Stimulated activated naive CD8-positive, alpha-beta T cell treated with anti-CD3 and anti-CD28 coated beads, Interleukin-15, amount 100 ng/mL, for 72 hours (primary cell): ENCODE measurements at regions not wholly inside any gene's neighbourhood (a gene's known extent, or its start where the extent isn't known, plus 50 kb on each side); places are given as distances from the start of the nearest gene placed in this dataset.

Experiments
- ATAC-seq: fragments of 150-1000 bp; cut with Tn5 transposase; 2 replicates; pipeline ENCODE4 v1.10.0; 2021; ENCODE audit warnings: mild to moderate bottlenecking, moderate library complexity
- DNase-seq, 2 donors: peaks; one replicate each; pipeline ENCODE4 v3.0.0; 2021 to 2022
- H3K27ac Mint-ChIP-seq, 2 donors: one replicate each; pipeline ENCODE4 v1.8.0; 2022; ENCODE audit warnings: mild to moderate bottlenecking in 2 of 2, mixed read lengths in 2 of 2, moderate library complexity in 2 of 2
- H3K27me3 Mint-ChIP-seq: one replicate; pipeline ENCODE4 v1.8.0; 2022; ENCODE audit warnings: mixed read lengths
- H3K4me1 Mint-ChIP-seq: one replicate; pipeline ENCODE4 v1.8.0; 2022; ENCODE audit warnings: mild to moderate bottlenecking, mixed read lengths
- H3K4me3 Mint-ChIP-seq, 2 donors: one replicate each; pipeline ENCODE4 v1.8.0; 2022; ENCODE audit warnings: mild to moderate bottlenecking in 2 of 2, mixed read lengths in 2 of 2, moderate library complexity in 1 of 2
- H3K9me3 Mint-ChIP-seq, 2 donors: one replicate each; pipeline ENCODE4 v1.8.0; 2022; ENCODE audit warnings: mixed read lengths in 2 of 2

- DNase-seq, result no peak
- Mint-ChIP-seq H3K9me3 (no peaks in the 10 kb centered on the region), H3K4me3 (no peak overlapping the region), H3K4me1 (peaks cover 7% of the 10 kb centered on the region), H3K27ac (no peak overlapping the region), H3K27me3 (peaks cover 76% of the 10 kb centered on the region)
- no peak for ATAC-seq
These were observed 61.2 kb upstream of the GLI2 start for GRCh38 chr2:120674246-120675170.

DNA sequence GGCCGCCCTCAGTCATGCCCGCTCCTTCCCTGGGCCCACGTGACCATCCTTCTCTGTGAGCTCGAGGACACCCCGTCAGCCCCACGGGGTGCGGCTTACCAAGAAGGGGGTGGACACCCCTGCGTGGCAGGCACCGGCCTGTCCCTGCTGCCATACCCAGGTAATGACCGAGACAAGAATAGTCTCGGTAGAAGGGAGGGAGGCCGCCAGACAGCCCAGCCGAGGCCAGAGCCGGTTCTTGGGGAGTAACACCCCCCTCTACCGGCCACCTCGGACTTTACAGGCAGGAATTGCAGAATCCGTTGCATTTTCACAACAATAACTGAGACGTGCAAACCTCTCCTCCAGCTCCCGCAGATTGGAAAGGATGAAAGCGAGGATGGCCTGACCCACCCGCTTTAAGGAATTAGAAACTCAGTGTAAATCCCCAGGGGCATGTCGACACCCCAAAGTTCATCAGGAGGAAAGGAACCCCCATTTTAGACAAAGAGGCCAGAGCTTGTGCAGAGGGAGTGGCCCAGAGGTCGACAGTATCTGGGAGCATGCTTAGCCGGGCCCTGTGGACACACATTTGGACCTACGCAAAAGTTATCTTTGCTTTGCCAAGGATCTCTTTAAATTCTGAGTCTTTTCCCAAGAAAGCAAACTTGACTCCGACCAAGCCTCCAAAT is 60.1 kb upstream of the GLI2 start:
- DNase-seq (peak; percentile 34 to 42), ATAC-seq (peak; percentile 36)
- Mint-ChIP-seq H3K4me3 (no peak overlapping the region), H3K4me1 (no peaks in the 10 kb centered on the region), H3K27ac (no peak overlapping the region), H3K9me3 (no peaks in the 10 kb centered on the region), H3K27me3 (peaks cover 66% of the 10 kb centered on the region)

DNA sequence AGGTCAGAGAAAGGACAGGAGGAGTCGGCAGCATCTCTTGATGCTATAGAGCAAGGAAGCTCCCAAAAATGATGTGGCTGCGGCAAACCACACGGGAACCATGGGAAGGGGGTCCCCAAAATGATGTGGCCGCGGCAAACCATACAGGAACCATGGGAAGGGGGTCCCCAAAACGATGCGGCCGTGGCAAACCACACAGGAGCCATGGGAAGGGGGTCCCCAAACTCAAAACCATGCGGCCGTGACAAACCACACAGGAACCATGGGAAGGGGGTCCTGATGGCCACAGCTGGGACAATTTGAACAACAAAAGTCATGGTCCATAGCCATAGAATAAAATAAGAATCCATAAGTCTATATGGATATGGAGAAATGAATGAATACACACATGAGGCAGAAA is 58.4 kb upstream of the GLI2 start:
- Mint-ChIP-seq H3K27me3 (peaks cover 61% of the 10 kb centered on the region), H3K4me1 (no peaks in the 10 kb centered on the region), H3K9me3 (no peaks in the 10 kb centered on the region), H3K4me3 (no peak overlapping the region), H3K27ac (no peak overlapping the region)
- no peak for DNase-seq
- no peak for ATAC-seq

DNA sequence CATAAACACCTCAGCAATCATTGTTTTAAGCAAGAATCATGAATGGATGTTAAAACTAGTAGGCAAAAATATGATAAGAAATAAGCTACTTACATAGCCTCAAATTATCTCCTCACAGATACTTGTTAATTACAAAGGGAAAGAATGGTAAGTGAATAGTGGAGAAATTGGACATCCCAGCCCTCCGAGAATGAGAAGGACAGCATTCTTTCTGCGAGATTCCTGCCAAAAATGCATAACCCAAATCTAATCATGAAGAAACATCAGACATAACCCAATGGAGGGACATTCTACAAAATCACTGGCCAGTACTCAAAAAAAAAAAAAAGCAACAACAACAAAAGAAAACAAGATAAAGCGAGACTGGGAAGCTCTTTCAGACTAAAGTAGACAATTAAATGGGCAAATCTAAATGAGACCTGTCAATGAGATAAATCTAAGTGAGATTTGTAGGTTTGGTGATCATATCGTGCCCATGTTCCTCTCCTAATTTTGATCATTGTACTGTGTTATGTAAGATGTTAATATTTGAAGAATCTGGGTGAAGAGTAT is 57.9 kb upstream of the GLI2 start:
- Mint-ChIP-seq H3K27me3 (peaks cover 58% of the 10 kb centered on the region), H3K27ac (peak overlapping the region in 1 of 2 donors; percentile 19), H3K4me1 (no peaks in the 10 kb centered on the region), H3K9me3 (no peaks in the 10 kb centered on the region), H3K4me3 (no peak overlapping the region)
- ATAC-seq (no peak), DNase-seq (no peak)

GRCh38 chr2:120678251-120678650 is 57.4 kb upstream of the GLI2 start:
- Mint-ChIP-seq H3K27ac (no peak overlapping the region), H3K4me3 (no peak overlapping the region), H3K9me3 (no peaks in the 10 kb centered on the region), H3K27me3 (peaks cover 53% of the 10 kb centered on the region), H3K4me1 (no peaks in the 10 kb centered on the region)
- no peak for ATAC-seq
- DNase-seq, result no peak

- DNase-seq, result no peak
- H3K9me3 Mint-ChIP-seq, result no peaks in the 10 kb centered on the region
- ATAC-seq, result no peak
- peaks cover 46% of the 10 kb centered on the region for H3K27me3 Mint-ChIP-seq
- H3K27ac Mint-ChIP-seq, result no peak overlapping the region
- H3K4me1 Mint-ChIP-seq, result no peaks in the 10 kb centered on the region
- H3K4me3 Mint-ChIP-seq, result no peak overlapping the region
These were observed 56.7 kb upstream of the GLI2 start for GRCh38 chr2:120678926-120679325.

DNA sequence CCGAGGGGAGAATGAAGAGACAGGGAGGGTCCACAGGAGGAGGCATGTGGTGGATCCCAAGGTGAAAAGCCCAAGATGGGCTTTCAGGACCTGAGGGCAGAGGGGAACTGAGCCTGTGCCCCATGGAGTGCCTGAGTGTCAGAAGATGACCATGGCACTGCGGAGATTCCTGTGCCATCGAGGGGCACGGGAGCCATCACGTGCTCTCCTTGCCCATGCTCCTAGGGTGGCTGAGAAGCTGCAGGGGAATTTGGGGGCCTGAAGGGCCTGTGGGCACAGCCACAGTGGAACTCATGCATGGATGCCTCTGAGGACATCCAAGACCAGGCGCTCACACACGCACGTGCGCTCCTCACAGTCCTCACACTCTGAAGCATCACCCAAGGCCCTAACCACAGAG is 56.1 kb upstream of the GLI2 start:
- DNase-seq, result no peak
- no peak for ATAC-seq
- no peaks in the 10 kb centered on the region for H3K4me1 Mint-ChIP-seq
- no peaks in the 10 kb centered on the region for H3K9me3 Mint-ChIP-seq
- H3K27me3 Mint-ChIP-seq, result peaks cover 44% of the 10 kb centered on the region
- H3K27ac Mint-ChIP-seq, result no peak overlapping the region
- H3K4me3 Mint-ChIP-seq, result no peak overlapping the region

GRCh38 chr2:120680136-120680761 is 55.4 kb upstream of the GLI2 start:
- H3K9me3 Mint-ChIP-seq, result no peaks in the 10 kb centered on the region
- peaks cover 43% of the 10 kb centered on the region for H3K27me3 Mint-ChIP-seq
- H3K4me3 Mint-ChIP-seq, result no peak overlapping the region
- ATAC-seq, result peak; percentile 76
- H3K4me1 Mint-ChIP-seq, result no peaks in the 10 kb centered on the region
- DNase-seq, result peak; percentile 63 to 71
- no peak overlapping the region for H3K27ac Mint-ChIP-seq

GRCh38 chr2:120681181-120681580 is 54.5 kb upstream of the GLI2 start:
- H3K4me3 Mint-ChIP-seq, result no peak overlapping the region
- H3K4me1 Mint-ChIP-seq, result no peaks in the 10 kb centered on the region
- ATAC-seq (no peak), DNase-seq (no peak)
- peaks cover 34% of the 10 kb centered on the region for H3K27me3 Mint-ChIP-seq
- no peaks in the 10 kb centered on the region for H3K9me3 Mint-ChIP-seq
- no peak overlapping the region for H3K27ac Mint-ChIP-seq

DNA sequence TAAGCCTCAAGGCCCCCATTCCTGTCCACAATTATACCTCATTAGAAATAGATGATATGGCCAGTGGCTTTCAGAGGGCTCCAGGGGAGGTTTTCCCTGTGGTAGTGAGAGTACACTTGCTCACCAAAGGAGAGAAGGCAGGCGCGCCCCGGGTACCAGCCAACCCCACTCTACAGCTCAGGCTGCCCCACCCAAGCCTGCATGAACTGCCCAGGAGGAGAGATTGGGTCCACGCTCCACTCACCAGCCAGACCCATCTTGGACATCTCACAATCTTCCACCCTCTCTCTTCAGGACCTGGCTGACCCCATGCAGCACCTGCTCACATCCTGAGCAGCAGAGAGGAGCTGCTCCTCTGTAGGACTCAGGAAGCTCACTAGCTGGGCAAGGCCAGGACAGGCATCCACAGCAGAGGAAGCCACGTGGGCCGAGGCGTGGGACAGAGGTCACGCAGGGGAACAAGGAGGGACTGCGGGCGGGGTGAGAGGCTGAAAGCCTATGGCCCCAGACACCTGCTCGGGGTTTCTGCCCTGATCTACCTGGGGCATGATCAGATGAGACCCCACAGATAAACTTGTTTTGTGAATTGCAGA is 53.9 kb upstream of the GLI2 start:
- DNase-seq (no peak), ATAC-seq (peak; percentile 25)
- Mint-ChIP-seq H3K27me3 (peaks cover 28% of the 10 kb centered on the region), H3K4me1 (no peaks in the 10 kb centered on the region), H3K4me3 (no peak overlapping the region), H3K9me3 (no peaks in the 10 kb centered on the region), H3K27ac (no peak overlapping the region)

GRCh38 chr2:120682654-120683053 is 53.0 kb upstream of the GLI2 start:
- DNase-seq (no peak), ATAC-seq (no peak)
- peaks cover 25% of the 10 kb centered on the region for H3K27me3 Mint-ChIP-seq
- H3K4me1 Mint-ChIP-seq, result no peaks in the 10 kb centered on the region
- H3K4me3 Mint-ChIP-seq, result no peak overlapping the region
- no peak overlapping the region for H3K27ac Mint-ChIP-seq
- H3K9me3 Mint-ChIP-seq, result no peaks in the 10 kb centered on the region

DNA sequence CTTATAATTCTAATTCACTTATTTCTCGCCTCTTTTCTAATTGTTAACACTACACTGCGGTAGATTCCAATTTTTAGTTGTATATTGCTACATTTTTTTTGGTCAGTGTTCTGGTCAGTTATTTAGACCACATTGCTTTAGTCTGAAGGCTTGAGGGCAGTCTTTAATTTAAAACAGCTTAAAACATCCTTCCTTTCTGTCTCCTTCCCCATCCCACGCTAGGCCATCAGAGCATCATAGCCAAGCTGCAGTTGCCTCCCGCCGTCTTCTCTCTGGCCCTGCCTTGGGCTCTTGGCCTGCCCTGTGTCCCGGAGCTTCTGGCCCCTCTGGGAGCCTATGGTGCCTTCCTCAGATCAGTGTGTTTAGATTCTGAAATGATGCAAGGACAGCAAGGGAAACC is 52.6 kb upstream of the GLI2 start:
- peaks cover 21% of the 10 kb centered on the region for H3K27me3 Mint-ChIP-seq
- H3K27ac Mint-ChIP-seq, result no peak overlapping the region
- ATAC-seq, result no peak

GRCh38 chr2:120683701-120684100 is 52.0 kb upstream of the GLI2 start:
- ATAC-seq, result no peak
- H3K4me1 Mint-ChIP-seq, result no peaks in the 10 kb centered on the region

More for the DNA sequence above, 52.6 kb upstream of the GLI2 start:
- H3K9me3 Mint-ChIP-seq, result no peaks in the 10 kb centered on the region
- H3K4me3 Mint-ChIP-seq, result no peak overlapping the region
- DNase-seq, result no peak
- H3K4me1 Mint-ChIP-seq, result no peaks in the 10 kb centered on the region

DNA sequence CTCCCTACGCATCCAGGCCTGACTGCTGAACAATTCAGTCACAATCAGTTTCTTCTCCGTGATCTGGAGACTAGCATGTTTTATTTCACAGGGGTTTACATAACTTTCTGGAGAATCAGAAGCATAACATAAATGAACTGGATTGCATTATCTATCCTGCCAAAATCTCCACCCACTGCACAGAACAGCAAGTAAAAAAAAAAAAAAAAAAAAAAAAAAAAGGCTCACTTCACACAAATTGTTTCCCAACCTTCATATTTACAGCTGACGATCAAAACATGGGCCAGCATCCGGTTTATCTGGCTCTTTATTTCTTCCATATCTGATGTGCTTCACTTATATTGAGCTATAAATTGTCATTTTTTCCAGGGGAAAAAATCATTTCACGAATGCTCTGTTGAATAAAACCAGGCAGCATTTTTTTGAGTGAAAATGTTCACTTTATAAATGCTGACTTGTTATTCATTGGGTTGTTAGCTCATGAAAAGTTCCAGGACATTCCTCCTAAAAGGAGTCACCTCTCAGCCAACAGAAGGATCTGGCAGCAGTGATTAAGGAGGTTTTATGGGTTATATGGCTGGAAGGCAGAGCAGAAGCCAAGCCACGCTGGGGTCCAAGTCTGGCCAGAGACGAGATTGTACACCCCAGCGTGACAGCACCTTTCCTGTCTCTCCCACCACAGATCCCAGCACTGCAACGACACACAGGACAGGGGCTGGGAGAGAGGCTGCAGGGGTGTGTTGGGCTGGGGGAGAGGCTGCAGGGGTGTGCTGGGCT is 51.2 kb upstream of the GLI2 start:
- ATAC-seq (no peak), DNase-seq (no peak)
- Mint-ChIP-seq H3K27me3 (peaks cover 18% of the 10 kb centered on the region), H3K4me3 (no peak overlapping the region), H3K4me1 (no peaks in the 10 kb centered on the region), H3K9me3 (no peaks in the 10 kb centered on the region), H3K27ac (no peak overlapping the region)

More at GRCh38 chr2:120683701-120684100, 52.0 kb upstream of the GLI2 start:
- Mint-ChIP-seq H3K4me3 (no peak overlapping the region), H3K27ac (no peak overlapping the region), H3K9me3 (no peaks in the 10 kb centered on the region), H3K27me3 (peaks cover 18% of the 10 kb centered on the region)
- no peak for DNase-seq
